Fibroblast of skin of right quadriceps (primary cell): ENCODE measurements at regions not wholly inside any gene's neighbourhood (a gene's known extent, or its start where the extent isn't known, plus 50 kb on each side); places are given as distances from the start of the nearest gene placed in this dataset.

Experiments
- DNase-seq: peaks from one replicate; pipeline ENCODE4 v3.0.0-alpha.2; 2013

- no peak for DNase-seq
Measured at GRCh38 chr2:64345998-64346397, 108.0 kb upstream of the LGALSL start.

- peak; percentile 55 for DNase-seq
Measured at GRCh38 chr2:64348386-64349130, 105.4 kb upstream of the LGALSL start.

GRCh38 chr2:64349131-64349530 lies 104.8 kb upstream of the LGALSL start:
- DNase-seq: no peak

- DNase-seq: no peak
Measured at GRCh38 chr2:64350996-64351395, 103.0 kb upstream of the LGALSL start.

- no peak for DNase-seq
Measured at GRCh38 chr2:64352292-64352691, 101.7 kb upstream of the LGALSL start.

GRCh38 chr2:64354857-64355680 lies 98.9 kb upstream of the LGALSL start:
- peak; percentile 85 for DNase-seq

GRCh38 chr2:64356906-64357305 lies 97.1 kb upstream of the LGALSL start:
- no peak for DNase-seq

GRCh38 chr2:64359171-64359891 lies 94.6 kb upstream of the LGALSL start:
- DNase-seq: peak; percentile 48

- peak; percentile 88 for DNase-seq
Measured at GRCh38 chr2:64359892-64360657, 93.9 kb upstream of the LGALSL start.

- no peak for DNase-seq
Measured at GRCh38 chr2:64361151-64361938, 92.6 kb upstream of the LGALSL start.

- DNase-seq: no peak
Measured at GRCh38 chr2:64362562-64363026, 91.4 kb upstream of the LGALSL start.

- no peak for DNase-seq
Measured at GRCh38 chr2:64363140-64363539, 90.8 kb upstream of the LGALSL start.

- no peak for DNase-seq
Measured at GRCh38 chr2:64363848-64364247, 90.1 kb upstream of the LGALSL start.

- DNase-seq: no peak
Measured at GRCh38 chr2:64367444-64368232, 86.3 kb upstream of the LGALSL start.

GRCh38 chr2:64369706-64370105 lies 84.3 kb upstream of the LGALSL start:
- DNase-seq: no peak

GRCh38 chr2:64371727-64372126 lies 82.2 kb upstream of the LGALSL start:
- no peak for DNase-seq

- DNase-seq: no peak
Measured at GRCh38 chr2:64374686-64375085, 79.3 kb upstream of the LGALSL start.

- no peak for DNase-seq
Measured at GRCh38 chr2:64376926-64377325, 77.0 kb upstream of the LGALSL start.

GRCh38 chr2:64379186-64379585 lies 74.8 kb upstream of the LGALSL start:
- DNase-seq: no peak

- DNase-seq: no peak
Measured at GRCh38 chr2:64380853-64381527, 73.0 kb upstream of the LGALSL start.
